Left ventricle myocardium superior (tissue), 1 donor: ENCODE measurements at regions not wholly inside any gene's neighbourhood (a gene's known extent, or its start where the extent isn't known, plus 50 kb on each side); places are given as distances from the start of the nearest gene placed in this dataset.

ENCODE experiments used
- ATAC-seq: fragments of 200-7000 bp; cut with Tn5 transposase; one replicate; pipeline ENCODE4 v1.9.1; 2020; ENCODE audit warnings: mild to moderate bottlenecking, moderate library complexity
- DNase-seq: peaks from one replicate; pipeline ENCODE4 v3.0.0-alpha.2; 2020
- intact Hi-C: fragments of 100-400 bp; cut with micrococcal nuclease; formaldehyde crosslinking; loops from one replicate; pipeline ENCODE4 v1.11.0; 2022
- donor health status: DM: no; HTN: yes; CAD: no; lungs with severe emphysema.

- no peak for ATAC-seq
- intact Hi-C loops, result no loop called here
- DNase-seq, result no peak
These were observed 1192.2 kb downstream of the UQCRFS1 start for GRCh38 chr19:28020619-28021258.

DNA sequence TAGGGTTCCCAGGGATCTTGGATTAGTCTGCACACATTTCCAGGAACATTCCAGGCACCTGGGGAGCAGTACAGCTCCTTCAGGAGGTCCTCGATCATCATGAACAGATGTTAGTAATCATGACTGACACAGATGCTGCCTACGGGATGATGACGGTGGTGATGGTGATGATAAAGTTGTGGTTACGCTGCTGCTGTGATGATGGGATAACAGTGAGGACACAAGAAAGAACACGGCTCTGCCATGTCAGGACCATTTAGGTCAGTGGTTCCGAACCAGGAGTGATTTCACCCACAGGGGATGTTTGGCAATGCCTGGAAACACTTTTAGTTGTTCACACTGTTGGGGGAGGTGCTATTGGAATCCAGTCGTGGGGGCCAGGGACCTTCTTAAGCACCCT is 1193.0 kb downstream of the UQCRFS1 start:
- DNase-seq (no peak), ATAC-seq (no peak)
- intact Hi-C loops, result no loop called here

- intact Hi-C loops, result no loop called here
- DNase-seq (no peak), ATAC-seq (no peak)
These were observed 1193.6 kb downstream of the UQCRFS1 start for GRCh38 chr19:28019371-28019770.

- intact Hi-C loops, result no loop called here
- DNase-seq, result no peak
- ATAC-seq, result no peak
These were observed 1194.5 kb downstream of the UQCRFS1 start for GRCh38 chr19:28018499-28018898.

GRCh38 chr19:28014615-28015405 is 1198.1 kb downstream of the UQCRFS1 start:
- ATAC-seq (no peak), DNase-seq (no peak)
- intact Hi-C loops, result no loop called here

DNA sequence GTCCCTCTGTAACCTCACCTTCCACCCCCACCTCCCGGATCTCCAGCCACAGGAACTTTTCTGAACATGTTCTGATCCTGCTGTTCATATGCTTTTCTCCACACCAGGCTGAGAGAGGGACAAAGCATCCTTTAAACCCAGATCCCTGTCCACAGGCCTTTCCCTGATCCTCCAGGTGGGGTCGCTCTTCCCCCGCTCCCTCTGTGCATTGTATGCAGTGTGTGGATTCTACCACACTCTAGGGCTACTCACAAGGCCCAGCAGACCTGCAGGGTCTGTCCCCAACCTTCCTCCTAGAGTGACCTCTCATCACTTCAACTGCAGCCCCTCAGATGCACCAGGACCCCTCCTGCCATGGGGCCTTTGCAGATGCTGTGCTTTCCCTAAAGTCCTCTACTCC is 1200.6 kb downstream of the UQCRFS1 start:
- intact Hi-C loops, result no loop called here
- DNase-seq, result no peak
- no peak for ATAC-seq

DNA sequence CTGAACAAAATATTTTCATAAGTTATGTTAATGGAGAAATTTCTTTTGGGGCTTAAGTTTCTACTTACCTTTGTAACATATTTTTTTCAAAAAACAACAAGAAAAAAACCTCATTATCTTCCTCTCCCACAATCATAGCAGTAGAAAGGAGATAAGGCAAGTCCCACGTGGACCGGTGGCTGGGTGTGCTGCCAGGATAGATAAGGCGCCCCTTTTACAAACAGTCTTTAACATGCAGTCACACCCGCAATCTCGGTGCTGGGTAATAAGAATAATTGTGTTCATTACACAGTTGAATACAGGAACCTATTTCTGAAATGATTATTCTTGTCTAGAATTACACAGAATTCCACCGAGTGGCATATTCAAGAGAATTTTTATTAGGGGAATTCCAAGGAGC is 1202.3 kb downstream of the UQCRFS1 start:
- DNase-seq, result no peak
- no peak for ATAC-seq

DNA sequence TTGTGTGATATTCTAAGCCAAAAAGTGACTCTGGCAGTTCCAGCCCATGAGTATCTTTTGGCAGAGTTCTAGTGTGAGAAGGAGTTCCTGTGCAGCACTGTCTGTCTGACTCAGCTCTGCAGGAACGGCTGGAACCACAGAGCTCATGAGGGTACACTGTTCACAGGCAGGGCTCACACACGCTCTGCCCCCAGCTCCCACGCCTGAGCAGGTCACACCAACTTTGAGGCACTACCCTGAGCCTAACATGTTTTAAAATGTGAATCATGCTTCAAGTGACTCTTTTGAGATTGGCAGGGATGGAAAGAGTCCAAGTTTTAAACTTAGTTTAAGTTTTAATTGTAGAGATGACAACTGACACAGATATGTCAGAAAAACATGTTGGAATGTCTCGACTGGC is 1203.3 kb downstream of the UQCRFS1 start:
- intact Hi-C loops, result no loop called here
- no peak for DNase-seq
- ATAC-seq, result peak; percentile 76

More for the DNA sequence above, 1202.3 kb downstream of the UQCRFS1 start:
- intact Hi-C loops, result no loop called here

DNA sequence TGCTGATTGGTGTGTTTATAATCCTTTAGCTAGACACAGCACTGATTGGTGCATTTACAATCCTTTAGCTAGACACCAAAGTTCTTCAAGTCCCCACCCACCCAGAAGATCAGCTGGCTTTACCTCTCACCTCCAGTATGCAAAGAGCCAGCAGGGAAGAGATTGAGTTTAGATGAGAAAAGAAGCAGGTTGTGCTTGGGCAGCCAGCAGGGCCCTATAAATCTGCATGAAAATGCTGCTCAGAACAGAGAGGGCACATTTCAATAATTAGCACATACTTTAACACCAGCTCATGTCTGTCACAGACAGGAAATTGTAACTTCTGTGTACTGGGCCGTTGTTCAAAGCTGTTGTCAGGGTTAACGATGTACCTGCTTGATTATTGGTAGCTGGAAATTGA is 1204.3 kb downstream of the UQCRFS1 start:
- intact Hi-C loops, result no loop called here
- no peak for ATAC-seq

GRCh38 chr19:28003543-28003942 is 1209.4 kb downstream of the UQCRFS1 start:
- no peak for DNase-seq
- intact Hi-C loops, result no loop called here
- ATAC-seq, result no peak

More for the DNA sequence above, 1204.3 kb downstream of the UQCRFS1 start:
- no peak for DNase-seq

GRCh38 chr19:27997069-27997468 is 1215.9 kb downstream of the UQCRFS1 start:
- intact Hi-C loops, result no loop called here
- ATAC-seq, result no peak

DNA sequence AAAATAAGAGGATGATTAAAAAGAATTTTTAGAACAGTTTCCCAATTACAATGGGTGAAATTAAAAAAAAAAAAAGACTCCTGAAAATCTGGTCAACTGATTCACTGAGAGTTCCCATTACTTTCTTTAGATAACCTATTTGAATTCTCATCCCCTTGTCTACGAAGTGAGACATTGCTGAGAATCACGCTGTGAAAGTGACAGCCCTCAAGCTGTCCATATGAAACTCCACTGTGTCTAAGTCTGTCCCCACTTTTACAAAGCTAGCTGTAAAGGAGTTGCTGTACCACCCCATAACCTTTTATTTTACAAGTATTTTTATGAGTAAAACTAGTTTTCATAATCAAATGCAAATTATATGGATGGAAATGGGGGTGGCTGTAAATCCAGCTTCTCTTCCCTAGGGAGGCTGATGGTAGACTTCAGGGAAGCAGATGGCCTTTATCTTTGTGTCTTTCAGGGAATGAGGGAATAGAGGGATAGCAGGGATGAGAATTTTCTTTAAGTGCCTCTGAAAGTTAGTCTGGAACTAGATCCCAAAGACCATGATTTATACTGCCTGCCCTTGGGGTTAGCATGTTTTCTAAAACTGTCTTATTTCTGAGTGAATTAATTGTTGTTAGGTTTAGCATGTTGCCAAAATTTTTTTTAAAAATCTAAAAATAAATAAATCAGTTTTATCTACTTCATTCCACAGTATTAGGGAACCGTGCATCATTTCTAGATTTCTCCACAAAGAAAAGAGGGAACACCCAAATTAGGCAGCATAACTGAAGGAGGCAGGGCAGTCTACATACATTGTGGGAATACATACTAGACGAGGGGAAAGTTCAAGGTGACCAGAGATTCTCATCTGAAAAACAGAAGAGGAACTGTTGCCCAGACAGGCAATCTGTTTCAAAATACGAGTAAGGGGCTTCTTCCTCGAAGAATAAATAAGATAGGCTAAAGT is 1219.1 kb downstream of the UQCRFS1 start:
- ATAC-seq (no peak), DNase-seq (no peak)
- intact Hi-C loops, result no loop called here

More at GRCh38 chr19:27997069-27997468, 1215.9 kb downstream of the UQCRFS1 start:
- no peak for DNase-seq

DNA sequence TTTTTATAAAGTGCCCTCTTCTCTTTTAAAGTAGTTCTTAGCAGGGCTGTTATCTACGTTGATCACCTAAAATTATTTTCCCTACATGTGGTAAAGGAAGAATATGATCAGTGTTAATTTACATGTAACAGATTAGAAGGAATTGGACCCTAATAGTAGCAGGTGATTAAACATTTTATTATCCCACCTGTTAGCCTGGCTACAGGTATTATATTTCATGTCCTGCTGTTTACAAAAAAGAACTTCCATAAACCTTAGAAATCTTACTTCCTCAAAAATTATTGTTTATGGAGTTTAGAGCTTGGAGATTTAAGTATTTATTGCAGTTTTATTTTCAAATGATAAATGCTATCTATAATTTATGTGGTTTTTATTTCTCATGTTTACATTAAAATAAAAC is 1226.7 kb downstream of the UQCRFS1 start:
- intact Hi-C loops, result no loop called here
- DNase-seq, result no peak
- no peak for ATAC-seq

- intact Hi-C loops, result no loop called here
These were observed 1237.4 kb downstream of the UQCRFS1 start for GRCh38 chr19:27975419-27976005.

DNA sequence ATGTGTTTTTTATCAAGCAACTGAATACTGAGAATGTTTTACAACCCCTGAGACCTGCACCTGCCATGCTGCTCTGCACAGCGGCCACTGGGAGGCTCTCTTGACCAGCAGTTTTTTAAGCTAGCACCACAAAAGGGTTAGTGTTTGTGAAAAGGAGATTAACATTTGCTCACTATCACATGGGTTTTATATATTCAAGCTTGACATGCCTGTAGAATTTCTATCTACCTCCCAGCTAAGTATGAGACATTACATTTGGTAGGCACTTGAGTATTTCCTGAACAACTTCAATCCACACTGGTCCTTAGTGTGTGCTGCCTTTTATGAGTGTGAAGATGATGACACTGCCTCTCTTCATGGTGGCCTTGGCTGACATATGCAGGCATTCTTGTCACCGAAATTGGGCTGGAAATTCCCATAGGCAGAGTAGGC is 1238.9 kb downstream of the UQCRFS1 start:
- ATAC-seq, result no peak
- intact Hi-C loops, result loop anchor here (5.0 kb wide), 1 partner anchor 353 kb away; no protein-coding TSS in a partner anchor
- DNase-seq, result peak; percentile 27

More at GRCh38 chr19:27975419-27976005, 1237.4 kb downstream of the UQCRFS1 start:
- no peak for ATAC-seq
- DNase-seq, result no peak

GRCh38 chr19:27972291-27973040 is 1240.5 kb downstream of the UQCRFS1 start:
- ATAC-seq, result no peak
- no peak for DNase-seq
- intact Hi-C loops, result loop anchor here (5.0 kb wide), 1 partner anchor 355 kb away; no protein-coding TSS in a partner anchor

GRCh38 chr19:27971869-27972268 is 1241.1 kb downstream of the UQCRFS1 start:
- ATAC-seq, result no peak
- intact Hi-C loops, result loop anchor here (5.0 kb wide), 1 partner anchor 355 kb away; no protein-coding TSS in a partner anchor
- DNase-seq, result no peak

DNA sequence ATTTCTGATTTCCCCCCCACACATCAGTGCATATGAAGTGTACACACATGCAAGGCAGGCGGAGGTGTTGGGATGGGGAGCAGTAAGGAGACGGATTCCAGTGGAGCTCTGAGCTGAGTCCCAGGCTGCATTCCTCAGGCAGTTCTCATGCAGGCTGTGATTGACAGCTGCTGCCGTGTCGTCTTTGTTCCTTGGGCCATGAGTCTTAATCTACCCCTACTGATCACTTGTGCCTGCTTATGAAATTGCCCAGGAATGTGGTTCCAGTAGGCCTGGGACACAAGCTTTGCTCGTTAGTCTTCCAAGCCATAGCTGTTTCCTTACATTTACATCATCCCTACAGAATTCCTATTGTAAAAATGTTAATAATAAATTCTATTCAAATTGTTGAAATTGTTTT is 1241.9 kb downstream of the UQCRFS1 start:
- intact Hi-C loops, result loop anchor here (5.0 kb wide), 1 partner anchor 356 kb away; no protein-coding TSS in a partner anchor
- no peak for ATAC-seq
- no peak for DNase-seq
